NCI-H460 (cell line): ENCODE measurements at regions not wholly inside any gene's neighbourhood (a gene's known extent, or its start where the extent isn't known, plus 50 kb on each side); places are given as distances from the start of the nearest gene placed in this dataset.

Source experiments
- small RNA-seq, 2 experiments: library from RNA; depleted of rRNA; stranded (forward); fragments of <200 nt; gene quantifications; one replicate each; pipeline ENCODE3, GENCODE V24; 2014

Small RNA genes in the stretch of these regions (small RNA-seq; reads per million reads assigned to genes)
- gene AL365265.1, result 0 reads per million in 2 experiments
